ENCODE measurements at regions not wholly inside any gene's neighbourhood (a gene's known extent, or its start where the extent isn't known, plus 50 kb on each side); places are given as distances from the start of the nearest gene placed in this dataset.

- TF ChIP-seq SUPT20H (IDR thresholded peaks at IDR 0.05; ENCODE audit: borderline replicate concordance, control insufficient read depth, low read depth, low read length), result no peak
- no peak for TF ChIP-seq NBN (IDR thresholded peaks at IDR 0.05)
- TF ChIP-seq E4F1 (IDR thresholded peaks at IDR 0.05; ENCODE audit: borderline replicate concordance, partially characterized antibody), result no peak
- TF ChIP-seq, protein P1, sequence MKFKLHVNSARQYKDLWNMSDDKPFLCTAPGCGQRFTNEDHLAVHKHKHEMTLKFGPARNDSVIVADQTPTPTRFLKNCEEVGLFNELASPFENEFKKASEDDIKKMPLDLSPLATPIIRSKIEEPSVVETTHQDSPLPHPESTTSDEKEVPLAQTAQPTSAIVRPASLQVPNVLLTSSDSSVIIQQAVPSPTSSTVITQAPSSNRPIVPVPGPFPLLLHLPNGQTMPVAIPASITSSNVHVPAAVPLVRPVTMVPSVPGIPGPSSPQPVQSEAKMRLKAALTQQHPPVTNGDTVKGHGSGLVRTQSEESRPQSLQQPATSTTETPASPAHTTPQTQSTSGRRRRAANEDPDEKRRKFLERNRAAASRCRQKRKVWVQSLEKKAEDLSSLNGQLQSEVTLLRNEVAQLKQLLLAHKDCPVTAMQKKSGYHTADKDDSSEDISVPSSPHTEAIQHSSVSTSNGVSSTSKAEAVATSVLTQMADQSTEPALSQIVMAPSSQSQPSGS (IDR thresholded peaks at IDR 0.05; ENCODE audit: low read length), result no peak
- TF ChIP-seq KDM1A (IDR thresholded peaks at IDR 0.05; ENCODE audit: borderline replicate concordance), result no peak
- TF ChIP-seq TCF12 (IDR thresholded peaks at IDR 0.05; ENCODE audit: low read depth, low read length), result no peak
- TF ChIP-seq TBL1XR1 (IDR thresholded peaks at IDR 0.05; ENCODE audit: low read depth, low read length), result no peak
- TF ChIP-seq IRF3 (IDR thresholded peaks at IDR 0.05), result no peak
- no peak for TF ChIP-seq CEBPB (IDR thresholded peaks at IDR 0.05; ENCODE audit: borderline replicate concordance in 1 of 2, low read depth in 2 of 2, low read length in 2 of 2)
- no peak for TF ChIP-seq YY1 (IDR thresholded peaks at IDR 0.05; ENCODE audit: low read depth, low read length)
- TF ChIP-seq HDAC6 (IDR thresholded peaks at IDR 0.05; ENCODE audit: unreplicated experiment), result no peak
- ChIA-PET POLR2A (no interaction called here), RAD21 (ENCODE audit: unreplicated experiment) (no interaction called here), SMC1A (ENCODE audit: uncharacterized antibody, unreplicated experiment) (no interaction called here), CTCF (no interaction called here)
- H3K9me3 ChIP-seq (replicated peaks; ENCODE audit: control insufficient read depth, insufficient read depth, low read length), result no peaks in the 10 kb centered on the region
- no peaks in the 10 kb centered on the region for H3K4me1 ChIP-seq (ENCODE audit: control insufficient read depth, insufficient read depth, low read length)
- no peak overlapping the region for H3K27ac ChIP-seq (ENCODE audit: control insufficient read depth, insufficient read depth)
- DNase-seq (ENCODE audit: low read depth, low spot score) (no peak), FAIRE-seq (no peak), ATAC-seq (no peak)
- H3K36me3 ChIP-seq (ENCODE audit: control insufficient read depth in 2 of 2, insufficient read depth in 2 of 2, low read length in 1 of 2), result no peaks in the 10 kb centered on the region
- H2AFZ ChIP-seq (ENCODE audit: control insufficient read depth, low read depth, low read length), result no peak overlapping the region
- in situ Hi-C loops (cut with MboI) (loop anchor here (25.0 kb wide), 1 partner anchor 96 kb away; no protein-coding TSS in a partner anchor), intact Hi-C loops (cut with micrococcal nuclease; ENCODE audit: unreplicated experiment) (no loop called here)
- no peak overlapping the region for H3K4me3 ChIP-seq
- no peak overlapping the region for H3K9ac ChIP-seq (ENCODE audit: control insufficient read depth, insufficient read depth, low read length)
- WGBS (ENCODE audit: insufficient coverage, insufficient replicate concordance, low lambda C conversion rate, missing lambda C conversion rate), result 51% methylated on average over 5 of the region's 5 CpGs
- no peak overlapping the region for H3K4me2 ChIP-seq (ENCODE audit: control insufficient read depth, insufficient read depth)
- H4K20me1 ChIP-seq (ENCODE audit: control insufficient read depth, insufficient read depth), result no peaks in the 10 kb centered on the region
- no peaks in the 10 kb centered on the region for H3K27me3 ChIP-seq (replicated peaks in 1 of 2; ENCODE audit: control insufficient read depth in 2 of 2, insufficient read depth in 2 of 2, low read length in 1 of 2)
- no peaks in the 10 kb centered on the region for H3K79me2 ChIP-seq (ENCODE audit: control insufficient read depth, insufficient read depth, low read length)
- no TSS peak for BruUV-seq (replicated peaks)
These were observed 847.3 kb upstream of the CDH8 start for GRCh38 chr16:62883509-62883908.
